ENCODE measurements at regions not wholly inside any gene's neighbourhood (a gene's known extent, or its start where the extent isn't known, plus 50 kb on each side); places are given as distances from the start of the nearest gene placed in this dataset.

- H3K4me1 Mint-ChIP-seq = no peaks in the 10 kb centered on the region
- H3K36me3 Mint-ChIP-seq = no peaks in the 10 kb centered on the region
- DNase-seq (ENCODE audit: low spot score in 2 of 2) (no peak), ATAC-seq (no peak)
- no peak overlapping the region for H3K4me3 Mint-ChIP-seq
- H3K9me3 Mint-ChIP-seq = peaks cover 7% of the 10 kb centered on the region
- H3K27ac Mint-ChIP-seq = no peak overlapping the region
These were observed 84.2 kb downstream of the PHETA1 start for GRCh38 chr12:111284709-111285108.

- ATAC-seq = no peak
- Mint-ChIP-seq H3K27ac (no peak overlapping the region), H3K36me3 (no peaks in the 10 kb centered on the region), H3K4me3 (no peak overlapping the region), H3K4me1 (no peaks in the 10 kb centered on the region), H3K9me3 (peaks cover 7% of the 10 kb centered on the region)
- DNase-seq (ENCODE audit: low spot score in 2 of 2) = no peak
These were observed 84.9 kb downstream of the PHETA1 start for GRCh38 chr12:111283966-111284365.

- DNase-seq (ENCODE audit: low spot score in 2 of 2) (no peak), ATAC-seq (no peak)
- peaks cover 7% of the 10 kb centered on the region for H3K9me3 Mint-ChIP-seq
These were observed 85.4 kb downstream of the PHETA1 start for GRCh38 chr12:111283521-111283920.

GRCh38 chr12:111277570-111277969, 91.3 kb downstream of the PHETA1 start:
- H3K27ac Mint-ChIP-seq = no peak overlapping the region
- DNase-seq (ENCODE audit: low spot score in 2 of 2) = no peak

More at GRCh38 chr12:111283521-111283920, 85.4 kb downstream of the PHETA1 start:
- Mint-ChIP-seq H3K4me3 (no peak overlapping the region), H3K4me1 (no peaks in the 10 kb centered on the region), H3K36me3 (no peaks in the 10 kb centered on the region), H3K27ac (no peak overlapping the region)

GRCh38 chr12:111276146-111276545, 92.7 kb downstream of the PHETA1 start:
- H3K4me3 Mint-ChIP-seq = no peak overlapping the region
- ATAC-seq (no peak), DNase-seq (ENCODE audit: low spot score in 2 of 2) (no peak)
- H3K9me3 Mint-ChIP-seq = peaks cover 5% of the 10 kb centered on the region
- no peaks in the 10 kb centered on the region for H3K4me1 Mint-ChIP-seq
- H3K27ac Mint-ChIP-seq = no peak overlapping the region
- no peaks in the 10 kb centered on the region for H3K36me3 Mint-ChIP-seq

More at GRCh38 chr12:111277570-111277969, 91.3 kb downstream of the PHETA1 start:
- Mint-ChIP-seq H3K4me1 (no peaks in the 10 kb centered on the region), H3K36me3 (no peaks in the 10 kb centered on the region), H3K4me3 (no peak overlapping the region), H3K9me3 (peaks cover 7% of the 10 kb centered on the region)
- no peak for ATAC-seq

- no peak overlapping the region for H3K4me3 Mint-ChIP-seq
These were observed 93.6 kb downstream of the PHETA1 start for GRCh38 chr12:111275308-111275707.

GRCh38 chr12:111274777-111275176, 94.1 kb downstream of the PHETA1 start:
- ATAC-seq (no peak), DNase-seq (ENCODE audit: low spot score in 2 of 2) (no peak)
- H3K27ac Mint-ChIP-seq = no peak overlapping the region
- no peaks in the 10 kb centered on the region for H3K9me3 Mint-ChIP-seq
- H3K4me1 Mint-ChIP-seq = no peaks in the 10 kb centered on the region
- no peak overlapping the region for H3K4me3 Mint-ChIP-seq
- H3K36me3 Mint-ChIP-seq = no peaks in the 10 kb centered on the region

More at GRCh38 chr12:111275308-111275707, 93.6 kb downstream of the PHETA1 start:
- no peak for ATAC-seq
- H3K4me1 Mint-ChIP-seq = no peaks in the 10 kb centered on the region
- H3K27ac Mint-ChIP-seq = no peak overlapping the region
- H3K36me3 Mint-ChIP-seq = no peaks in the 10 kb centered on the region
- H3K9me3 Mint-ChIP-seq = no peaks in the 10 kb centered on the region
- DNase-seq (ENCODE audit: low spot score in 2 of 2) = no peak

- Mint-ChIP-seq H3K4me1 (no peaks in the 10 kb centered on the region), H3K9me3 (no peaks in the 10 kb centered on the region), H3K27ac (no peak overlapping the region), H3K4me3 (no peak overlapping the region), H3K36me3 (no peaks in the 10 kb centered on the region)
- DNase-seq (ENCODE audit: low spot score in 2 of 2) (no peak), ATAC-seq (no peak)
These were observed 97.0 kb downstream of the PHETA1 start for GRCh38 chr12:111271674-111272418.

GRCh38 chr12:111270774-111271173, 98.1 kb downstream of the PHETA1 start:
- H3K4me1 Mint-ChIP-seq = no peaks in the 10 kb centered on the region
- H3K27ac Mint-ChIP-seq = no peak overlapping the region
- no peaks in the 10 kb centered on the region for H3K36me3 Mint-ChIP-seq
- ATAC-seq (no peak), DNase-seq (ENCODE audit: low spot score in 2 of 2) (no peak)
- no peaks in the 10 kb centered on the region for H3K9me3 Mint-ChIP-seq
- no peak overlapping the region for H3K4me3 Mint-ChIP-seq

- Mint-ChIP-seq H3K36me3 (no peaks in the 10 kb centered on the region), H3K4me3 (no peak overlapping the region), H3K27ac (no peak overlapping the region), H3K9me3 (no peaks in the 10 kb centered on the region), H3K4me1 (no peaks in the 10 kb centered on the region)
- DNase-seq (ENCODE audit: low spot score in 2 of 2) (no peak), ATAC-seq (no peak)
These were observed 98.7 kb downstream of the PHETA1 start for GRCh38 chr12:111270239-111270638.

- H3K9me3 Mint-ChIP-seq = no peaks in the 10 kb centered on the region
- DNase-seq (ENCODE audit: low spot score in 2 of 2) (no peak), ATAC-seq (no peak)
- H3K36me3 Mint-ChIP-seq = no peaks in the 10 kb centered on the region
- H3K27ac Mint-ChIP-seq = no peak overlapping the region
- H3K4me1 Mint-ChIP-seq = no peaks in the 10 kb centered on the region
- H3K4me3 Mint-ChIP-seq = no peak overlapping the region
These were observed 99.2 kb downstream of the PHETA1 start for GRCh38 chr12:111269718-111270117.

GRCh38 chr12:111268738-111269572, 99.9 kb downstream of the PHETA1 start:
- Mint-ChIP-seq H3K27ac (no peak overlapping the region), H3K4me3 (no peak overlapping the region), H3K36me3 (no peaks in the 10 kb centered on the region), H3K4me1 (no peaks in the 10 kb centered on the region), H3K9me3 (no peaks in the 10 kb centered on the region)
- ATAC-seq = no peak
- DNase-seq (ENCODE audit: low spot score in 2 of 2) = peak in 1 of 2 donors; percentile 56

GRCh38 chr12:111267144-111267543, 101.8 kb downstream of the PHETA1 start:
- Mint-ChIP-seq H3K4me1 (peaks cover 5% of the 10 kb centered on the region), H3K27ac (no peak overlapping the region), H3K9me3 (no peaks in the 10 kb centered on the region), H3K4me3 (no peak overlapping the region), H3K36me3 (no peaks in the 10 kb centered on the region)
- DNase-seq (ENCODE audit: low spot score in 2 of 2) (no peak), ATAC-seq (no peak)

GRCh38 chr12:111261911-111262676, 106.8 kb downstream of the PHETA1 start:
- Mint-ChIP-seq H3K4me3 (no peak overlapping the region), H3K4me1 (peaks cover 10% of the 10 kb centered on the region), H3K27ac (peak overlapping the region; percentile 18), H3K36me3 (no peaks in the 10 kb centered on the region), H3K9me3 (peaks cover 3% of the 10 kb centered on the region)
- no peak for ATAC-seq
- DNase-seq (ENCODE audit: low spot score in 2 of 2) = no peak

- Mint-ChIP-seq H3K4me3 (no peak overlapping the region), H3K27ac (no peak overlapping the region), H3K36me3 (no peaks in the 10 kb centered on the region), H3K4me1 (peaks cover 10% of the 10 kb centered on the region), H3K9me3 (peaks cover 3% of the 10 kb centered on the region)
- ATAC-seq = no peak
- DNase-seq (ENCODE audit: low spot score in 2 of 2) = no peak
These were observed 108.2 kb downstream of the PHETA1 start for GRCh38 chr12:111260732-111261131.
